ENCODE measurements at regions not wholly inside any gene's neighbourhood (a gene's known extent, or its start where the extent isn't known, plus 50 kb on each side); places are given as distances from the start of the nearest gene placed in this dataset.

GRCh38 chr6:120876931-120877330 lies 457.3 kb downstream of the TBC1D32 start:
- Histone ChIP-seq H3K4me1 (ENCODE audit: control insufficient read depth, insufficient read depth, low read length) (no peaks in the 10 kb centered on the region), H2BK15ac (ENCODE audit: low read depth, low read length) (no peak overlapping the region), H3K56ac (ENCODE audit: extremely low read depth, insufficient read depth, low read length) (no peak overlapping the region), H2BK20ac (ENCODE audit: low read depth, low read length) (no peak overlapping the region), H2AFZ (replicated peaks; ENCODE audit: low read length, poor library complexity) (no peak overlapping the region), H3K18ac (ENCODE audit: low read depth, low read length) (no peak overlapping the region), H3K4ac (ENCODE audit: low read depth, low read length) (no peak overlapping the region), H4K91ac (ENCODE audit: insufficient read depth, low read depth, low read length) (no peak overlapping the region), H3K79me1 (ENCODE audit: low read depth in 1 of 2, low read length in 2 of 2) (no peaks in the 10 kb centered on the region), H3K36me3 (ENCODE audit: control insufficient read depth, insufficient read depth, low read length) (no peaks in the 10 kb centered on the region), H4K8ac (ENCODE audit: low read depth in 2 of 2, low read length in 2 of 2) (no peak overlapping the region), H4K5ac (ENCODE audit: low read depth, low read length) (no peak overlapping the region), H3K9ac (ENCODE audit: low read depth, low read length) (no peak overlapping the region), H3K4me3 (ENCODE audit: insufficient read depth, low read depth, low read length) (no peak overlapping the region), H3K27me3 (ENCODE audit: control insufficient read depth, insufficient read depth, low read length) (no peaks in the 10 kb centered on the region), H3K9me1 (ENCODE audit: insufficient read depth, low read length) (no peaks in the 10 kb centered on the region), H3K23ac (ENCODE audit: low read depth, low read length) (no peak overlapping the region), H2BK5ac (ENCODE audit: low read depth, low read length, poor library complexity, severe bottlenecking) (no peak overlapping the region), H3K9me3 (ENCODE audit: control insufficient read depth, insufficient read depth, low read length) (peaks cover 25% of the 10 kb centered on the region), H4K20me1 (ENCODE audit: insufficient read depth, low read length) (no peaks in the 10 kb centered on the region), H2BK120ac (ENCODE audit: low read depth, low read length) (no peak overlapping the region), H3K14ac (replicated peaks; ENCODE audit: low read depth, low read length) (no peak overlapping the region), H3K4me2 (ENCODE audit: low read depth, low read length) (no peak overlapping the region), H3K27ac (ENCODE audit: insufficient read depth, low read length) (no peak overlapping the region), H2AK9ac (replicated peaks; ENCODE audit: low read depth, low read length, poor library complexity) (no peak overlapping the region), H2AK5ac (ENCODE audit: low read depth, low read length) (no peak overlapping the region)
- dilution Hi-C loops (cut with HindIII; ENCODE audit: low sequenced_read_pairs, unreplicated experiment) (no loop called here), intact Hi-C loops (cut with micrococcal nuclease) (no loop called here), in situ Hi-C loops (cut with MboI; ENCODE audit: low sequenced_read_pairs) (no loop called here)
- DNase-seq (no peak), ATAC-seq (ENCODE audit: low read depth) (no peak)
- WGBS, 2 experiments (ENCODE audit: extremely low coverage in 2 of 2, insufficient read length in 1 of 2), result no CpG with 5 or more reads among the region's 1 CpG
- BruUV-seq (replicated peaks), result no TSS peak
- ChIA-PET CTCF (no interaction called here), POLR2A (ENCODE audit: unreplicated experiment) (no interaction called here)
- TF ChIP-seq CTCF (conservative IDR thresholded peaks at IDR 0.05; ENCODE audit: low read depth, low read length) (no peak), SMC3 (IDR thresholded peaks at IDR 0.05; ENCODE audit: low read depth, low read length) (no peak), MAZ (IDR thresholded peaks at IDR 0.05; ENCODE audit: borderline replicate concordance, low read depth, low read length) (no peak), BHLHE40 (IDR thresholded peaks at IDR 0.05; ENCODE audit: low read depth, low read length) (no peak), RCOR1 (IDR thresholded peaks at IDR 0.05; ENCODE audit: insufficient replicate concordance, low read length) (no peak), RFX5 (IDR thresholded peaks at IDR 0.05; ENCODE audit: low read depth, low read length) (no peak), CHD1 (IDR thresholded peaks at IDR 0.05; ENCODE audit: low read depth, low read length) (no peak), NFE2L2 (IDR thresholded peaks at IDR 0.05; ENCODE audit: low read depth, low read length) (no peak), FOS (IDR thresholded peaks at IDR 0.05; ENCODE audit: low read depth, low read length) (no peak), MXI1 (IDR thresholded peaks at IDR 0.05; ENCODE audit: borderline replicate concordance, low read depth, low read length) (no peak), MAFK (IDR thresholded peaks at IDR 0.05; ENCODE audit: low read depth, low read length) (no peak)

Data from IMR-90 (cell line).